Skin of body (tissue), 1 donor: ENCODE measurements at regions not wholly inside any gene's neighbourhood (a gene's known extent, or its start where the extent isn't known, plus 50 kb on each side); places are given as distances from the start of the nearest gene placed in this dataset.

ENCODE experiments used
- DNase-seq: peaks from one replicate; lab custom pipeline; 2025; lab: John Stamatoyannopoulos, UW

- no peak for DNase-seq
Observed at GRCh38 chr5:30749971-30750370, 443.5 kb upstream of the CDH6 start.

- no peak for DNase-seq
Observed at GRCh38 chr5:30747412-30747811, 446.1 kb upstream of the CDH6 start.

GRCh38 chr5:30736669-30737068 is 456.8 kb upstream of the CDH6 start:
- DNase-seq: no peak

GRCh38 chr5:30734118-30734517 is 459.4 kb upstream of the CDH6 start:
- no peak for DNase-seq

GRCh38 chr5:30725073-30725472 is 468.4 kb upstream of the CDH6 start:
- no peak for DNase-seq

- DNase-seq: no peak
Observed at GRCh38 chr5:30698217-30698616, 495.3 kb upstream of the CDH6 start.

GRCh38 chr5:30693326-30693725 is 500.2 kb upstream of the CDH6 start:
- no peak for DNase-seq

GRCh38 chr5:30690931-30691330 is 502.6 kb upstream of the CDH6 start:
- no peak for DNase-seq

GRCh38 chr5:30687461-30687860 is 506.0 kb upstream of the CDH6 start:
- no peak for DNase-seq

- no peak for DNase-seq
Observed at GRCh38 chr5:30686530-30686929, 507.0 kb upstream of the CDH6 start.

GRCh38 chr5:30676223-30676840 is 517.2 kb upstream of the CDH6 start:
- DNase-seq: no peak

- no peak for DNase-seq
Observed at GRCh38 chr5:30667293-30667692, 526.2 kb upstream of the CDH6 start.

GRCh38 chr5:30663536-30663935 is 530.0 kb upstream of the CDH6 start:
- DNase-seq: no peak

GRCh38 chr5:30662373-30662772 is 531.1 kb upstream of the CDH6 start:
- no peak for DNase-seq

- DNase-seq: no peak
Observed at GRCh38 chr5:30661730-30662129, 531.8 kb upstream of the CDH6 start.

- no peak for DNase-seq
Observed at GRCh38 chr5:30659417-30659816, 534.1 kb upstream of the CDH6 start.

GRCh38 chr5:30650311-30650710 is 543.2 kb upstream of the CDH6 start:
- no peak for DNase-seq

- no peak for DNase-seq
Observed at GRCh38 chr5:30638899-30639298, 554.6 kb upstream of the CDH6 start.

GRCh38 chr5:30627945-30628344 is 565.5 kb upstream of the CDH6 start:
- DNase-seq: no peak

GRCh38 chr5:30626557-30626956 is 566.9 kb upstream of the CDH6 start:
- no peak for DNase-seq

GRCh38 chr5:30620481-30621085 is 572.9 kb upstream of the CDH6 start:
- DNase-seq: no peak

GRCh38 chr5:30608501-30608900 is 585.0 kb upstream of the CDH6 start:
- no peak for DNase-seq

- no peak for DNase-seq
Observed at GRCh38 chr5:30607301-30607894, 586.1 kb upstream of the CDH6 start.
